CD14-positive monocyte (primary cell): ENCODE measurements at regions not wholly inside any gene's neighbourhood (a gene's known extent, or its start where the extent isn't known, plus 50 kb on each side); places are given as distances from the start of the nearest gene placed in this dataset.

Experiments used
- DNase-seq, 3 donors: peaks; one replicate each; pipeline ENCODE4 v3.0.0-alpha.2; 2011 to 2022
- H2AFZ ChIP-seq: 2 replicates; pipeline ENCODE4 v1.6.0; 2012; ENCODE audit warnings: mild to moderate bottlenecking, low read depth, low read length, inconsistent platforms; ENCODE audit not compliant: insufficient read depth, poor library complexity, severe bottlenecking
- H3K27ac ChIP-seq, 2 donors: 1 replicate in 1 of 2; 2 replicates in 1 of 2; pipeline ENCODE4 v1.5.1; 2012 to 2013; ENCODE audit warnings: low read length in 2 of 2, control low read depth in 1 of 2, inconsistent platforms in 1 of 2, low read depth in 1 of 2, mild to moderate bottlenecking in 1 of 2
- H3K27me3 ChIP-seq, 2 donors: one replicate each; pipeline versions ENCODE4 v1.6.0 to v1.6.1; 2011 to 2013; ENCODE audit warnings: low read length in 2 of 2; ENCODE audit not compliant: control insufficient read depth in 2 of 2, insufficient read depth in 2 of 2
- H3K36me3 ChIP-seq, 2 donors: replicated peaks in 1 of 2; 1 replicate in 1 of 2; 2 replicates in 1 of 2; pipeline versions ENCODE4 v1.5.1 to v1.6.1; 2012 to 2013; ENCODE audit warnings: low read length in 2 of 2, control low read depth in 1 of 2, inconsistent platforms in 1 of 2, mild to moderate bottlenecking in 1 of 2; ENCODE audit not compliant: insufficient read depth in 2 of 2, control insufficient read depth in 1 of 2
- H3K4me1 ChIP-seq, 2 donors: 1 replicate in 1 of 2; 2 replicates in 1 of 2; pipeline versions ENCODE4 v1.5.1 to v1.6.1; 2012 to 2013; ENCODE audit warnings: low read length in 2 of 2, control low read depth in 1 of 2, inconsistent platforms in 1 of 2, mild to moderate bottlenecking in 1 of 2, moderate library complexity in 1 of 2; ENCODE audit not compliant: insufficient read depth in 2 of 2, control insufficient read depth in 1 of 2
- H3K4me2 ChIP-seq: replicated peaks from 2 replicates; pipeline ENCODE3; 2012; ENCODE audit warnings: low read length, moderate library complexity, mild to moderate bottlenecking; ENCODE audit not compliant: poor library complexity, severe bottlenecking; ENCODE audit errors: extremely low read depth
- H3K4me3 ChIP-seq, 3 experiments: fragments of 200-600 bp in 1 of 3; sonication (generic) in 1 of 3; replicated peaks in 1 of 3; 1 replicate in 2 of 3; 2 replicates in 1 of 3; pipeline ENCODE4 v1.5.1; 2011 to 2013; ENCODE audit warnings: low read length in 3 of 3, mild to moderate bottlenecking in 3 of 3, control low read depth in 2 of 3, low read depth in 2 of 3, inconsistent platforms in 1 of 3, moderate library complexity in 1 of 3
- H3K79me2 ChIP-seq: 2 replicates; pipeline ENCODE4 v1.6.0; 2012; ENCODE audit warnings: mild to moderate bottlenecking, control low read depth, inconsistent platforms, low read length, moderate library complexity; ENCODE audit not compliant: insufficient read depth
- H3K9ac ChIP-seq: 2 replicates; pipeline ENCODE4 v1.6.0; 2017; ENCODE audit warnings: low read length, mild to moderate bottlenecking; ENCODE audit not compliant: insufficient read depth, poor library complexity, severe bottlenecking
- H3K9me3 ChIP-seq, 2 donors: replicated peaks in 1 of 2; 1 replicate in 1 of 2; 2 replicates in 1 of 2; pipeline versions ENCODE4 v1.5.1 to v1.6.1; 2012 to 2013; ENCODE audit warnings: low read length in 2 of 2, control low read depth in 1 of 2; ENCODE audit not compliant: control insufficient read depth in 1 of 2, insufficient read depth in 1 of 2
- H4K20me1 ChIP-seq: 2 replicates; pipeline ENCODE4 v1.6.0; 2012; ENCODE audit warnings: mild to moderate bottlenecking, low read length, control low read depth, moderate library complexity; ENCODE audit not compliant: insufficient read depth
- H3K27ac Mint-ChIP-seq, 7 donors: one replicate each; pipeline ENCODE4 v1.8.0; 2020; ENCODE audit warnings: mild to moderate bottlenecking in 7 of 7, mixed read lengths in 7 of 7, moderate library complexity in 6 of 7, inconsistent platforms in 2 of 7
- H3K27me3 Mint-ChIP-seq, 3 donors: one replicate each; pipeline ENCODE4 v1.8.0; 2021 to 2022; ENCODE audit warnings: low read depth in 3 of 3, mild to moderate bottlenecking in 3 of 3, mixed read lengths in 3 of 3, moderate library complexity in 3 of 3, inconsistent platforms in 1 of 3
- H3K36me3 Mint-ChIP-seq, 2 donors: one replicate each; pipeline ENCODE4 v1.8.0; 2020; ENCODE audit warnings: mixed read lengths in 2 of 2, inconsistent platforms in 1 of 2, mild to moderate bottlenecking in 1 of 2
- H3K4me1 Mint-ChIP-seq: one replicate; pipeline ENCODE4 v1.8.0; 2020; ENCODE audit warnings: mild to moderate bottlenecking, mixed read lengths
- H3K4me3 Mint-ChIP-seq, 2 donors: one replicate each; pipeline ENCODE4 v1.8.0; 2020; ENCODE audit warnings: mild to moderate bottlenecking in 2 of 2, mixed read lengths in 2 of 2, moderate library complexity in 1 of 2
- H3K9me3 Mint-ChIP-seq, 7 donors: one replicate each; pipeline ENCODE4 v1.8.0; 2020 to 2022; ENCODE audit warnings: mixed read lengths in 7 of 7, mild to moderate bottlenecking in 6 of 7, moderate library complexity in 6 of 7, inconsistent platforms in 2 of 7
- CTCF ChIP-seq: fragments of 200-600 bp; IDR thresholded peaks from one replicate; pipeline ENCODE4 v1.8.0; 2022; ENCODE audit warnings: antibody characterized with exemption, mild to moderate bottlenecking
- WGBS: methylation state at CpG from one replicate; pipeline ENCODE4 v1.1.5; 2013; ENCODE audit warnings: missing lambda C conversion rate; ENCODE audit not compliant: insufficient coverage; 5-methylcytosine and 5-hydroxymethylcytosine counted together
- intact Hi-C, 2 donors: fragments of 100-400 bp; cut with micrococcal nuclease; formaldehyde crosslinking; loops; one replicate each; pipeline versions ENCODE4 v1.15.0 to v1.15.1; 2023

DNA sequence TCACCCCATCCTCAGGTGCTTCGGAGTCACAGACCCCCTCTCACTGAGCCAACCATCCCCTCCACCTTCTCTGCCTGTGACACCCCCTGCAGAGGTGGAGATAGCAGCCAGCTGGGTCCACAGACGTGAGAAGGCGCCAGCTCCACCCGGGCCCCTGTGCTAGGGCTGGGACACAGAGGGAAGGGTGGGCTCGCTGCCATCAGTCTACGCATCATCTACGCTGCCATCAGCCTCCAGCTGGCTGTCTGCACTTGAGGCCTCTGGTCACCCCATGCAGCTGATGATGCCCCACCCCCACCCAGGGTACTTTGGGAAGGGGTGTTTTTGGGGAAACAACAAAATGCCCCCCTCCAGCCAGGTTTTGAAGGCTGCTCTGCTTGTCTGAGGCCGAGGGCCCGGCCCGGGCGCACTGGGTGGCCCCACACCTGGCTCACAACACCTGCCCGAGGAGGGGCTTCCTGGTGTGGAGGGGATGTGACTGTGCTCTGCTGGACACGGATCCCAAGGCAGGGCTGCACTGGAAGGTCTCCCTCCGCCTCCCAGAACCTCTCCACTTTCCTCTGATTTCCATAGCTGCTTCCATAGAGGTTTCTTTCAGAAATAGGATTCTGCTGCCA lies 163.4 kb upstream of the IQSEC1 start:
- no peaks in the 10 kb centered on the region for H3K36me3 ChIP-seq
- WGBS, result 92% methylated on average over 2 of the region's 14 CpGs
- no peak overlapping the region for H2AFZ ChIP-seq
- Mint-ChIP-seq H3K4me3 (no peak overlapping the region), H3K27me3 (peaks cover 15 to 29% (median 22%) of the 10 kb centered on the region in 3 donors), H3K4me1 (peaks cover 28% of the 10 kb centered on the region), H3K27ac (no peak overlapping the region), H3K36me3 (no peaks in the 10 kb centered on the region), H3K9me3 (peaks cover 0 to 3% (median 0%) of the 10 kb centered on the region in 7 donors)
- peaks cover 0 to 9% of the 10 kb centered on the region in 2 donors for H3K27me3 ChIP-seq
- H3K4me2 ChIP-seq, result no peak overlapping the region
- no peak overlapping the region for H3K4me3 ChIP-seq
- no peak for DNase-seq
- peaks cover 21 to 27% of the 10 kb centered on the region in 2 donors for H3K4me1 ChIP-seq
- no peak overlapping the region for H3K27ac ChIP-seq
- intact Hi-C loops, result no loop called here
- H3K9ac ChIP-seq, result no peak overlapping the region
- no peaks in the 10 kb centered on the region for H4K20me1 ChIP-seq
- no peaks in the 10 kb centered on the region for H3K79me2 ChIP-seq
- no peak for TF ChIP-seq CTCF
- no peaks in the 10 kb centered on the region for H3K9me3 ChIP-seq

GRCh38 chr3:13235897-13236296 lies 162.7 kb upstream of the IQSEC1 start:
- intact Hi-C loops, result no loop called here

More at GRCh38 chr3:13235897-13236296, 162.7 kb upstream of the IQSEC1 start:
- Histone ChIP-seq H3K27ac (no peak overlapping the region), H3K79me2 (no peaks in the 10 kb centered on the region), H3K4me3 (no peak overlapping the region), H3K4me2 (no peak overlapping the region), H3K9me3 (no peaks in the 10 kb centered on the region), H3K9ac (no peak overlapping the region), H4K20me1 (no peaks in the 10 kb centered on the region), H2AFZ (no peak overlapping the region), H3K27me3 (peaks cover 0 to 9% of the 10 kb centered on the region in 2 donors), H3K4me1 (peaks cover 21 to 27% of the 10 kb centered on the region in 2 donors), H3K36me3 (no peaks in the 10 kb centered on the region)
- Mint-ChIP-seq H3K27me3 (peaks cover 15 to 30% (median 22%) of the 10 kb centered on the region in 3 donors), H3K36me3 (no peaks in the 10 kb centered on the region), H3K27ac (no peak overlapping the region), H3K4me3 (no peak overlapping the region), H3K4me1 (peaks cover 28% of the 10 kb centered on the region), H3K9me3 (peaks cover 0 to 3% (median 0%) of the 10 kb centered on the region in 7 donors)
- TF ChIP-seq CTCF, result no peak
- DNase-seq, result no peak
- 84% methylated on average over 10 of the region's 11 CpGs for whole genome bisulfite sequencing
